ENCODE measurements at regions not wholly inside any gene's neighbourhood (a gene's known extent, or its start where the extent isn't known, plus 50 kb on each side); places are given as distances from the start of the nearest gene placed in this dataset.

DNA sequence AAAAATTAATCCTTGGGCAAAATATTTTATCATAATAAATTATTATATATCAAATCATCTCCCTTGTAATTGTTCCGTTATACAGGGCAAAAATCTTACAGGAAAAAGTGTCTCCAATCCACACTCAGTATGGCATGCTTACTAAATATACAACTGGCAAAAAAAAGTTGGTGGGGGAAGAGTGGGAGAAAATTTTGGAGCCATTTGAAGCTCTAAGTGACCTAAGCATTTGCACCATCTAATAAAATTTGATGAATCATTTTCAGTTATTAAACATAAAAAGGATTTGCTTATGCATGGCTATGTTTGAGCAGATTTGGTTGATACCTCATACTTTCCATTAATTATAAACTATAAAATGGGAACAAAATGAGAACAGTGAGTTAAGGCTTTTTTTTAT lies 68.1 kb upstream of the FAM9C start:
- TF ChIP-seq NFIC (IDR thresholded peaks at IDR 0.05; ENCODE audit: borderline replicate concordance) = no peak
- TF ChIP-seq TAF1 (IDR thresholded peaks at IDR 0.05; ENCODE audit: borderline replicate concordance, low read depth, low read length) = no peak
- TF ChIP-seq CTCF (IDR thresholded peaks at IDR 0.05) = no peak
- TF ChIP-seq POLR2AphosphoS5 (IDR thresholded peaks at IDR 0.05; ENCODE audit: low read depth, low read length) = no peak
- TF ChIP-seq FOXJ3 (CRISPR knock-in tag; IDR thresholded peaks at IDR 0.05) = no peak
- TF ChIP-seq YY1 (IDR thresholded peaks at IDR 0.05; ENCODE audit: low read depth) = no peak
- TF ChIP-seq USF1 (IDR thresholded peaks at IDR 0.05; ENCODE audit: borderline replicate concordance, low read depth) = no peak
- no peak for TF ChIP-seq EP300 (IDR thresholded peaks at IDR 0.05; ENCODE audit: borderline replicate concordance in 1 of 2, low read depth in 1 of 2, low read length in 1 of 2)
- no peak for TF ChIP-seq RAD21 (IDR thresholded peaks at IDR 0.05; ENCODE audit: low read length)
- TF ChIP-seq, protein P1, sequence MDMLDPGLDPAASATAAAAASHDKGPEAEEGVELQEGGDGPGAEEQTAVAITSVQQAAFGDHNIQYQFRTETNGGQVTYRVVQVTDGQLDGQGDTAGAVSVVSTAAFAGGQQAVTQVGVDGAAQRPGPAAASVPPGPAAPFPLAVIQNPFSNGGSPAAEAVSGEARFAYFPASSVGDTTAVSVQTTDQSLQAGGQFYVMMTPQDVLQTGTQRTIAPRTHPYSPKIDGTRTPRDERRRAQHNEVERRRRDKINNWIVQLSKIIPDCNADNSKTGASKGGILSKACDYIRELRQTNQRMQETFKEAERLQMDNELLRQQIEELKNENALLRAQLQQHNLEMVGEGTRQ (IDR thresholded peaks at IDR 0.05; ENCODE audit: borderline replicate concordance, low read depth, low read length) = no peak
- TF ChIP-seq, protein P2, sequence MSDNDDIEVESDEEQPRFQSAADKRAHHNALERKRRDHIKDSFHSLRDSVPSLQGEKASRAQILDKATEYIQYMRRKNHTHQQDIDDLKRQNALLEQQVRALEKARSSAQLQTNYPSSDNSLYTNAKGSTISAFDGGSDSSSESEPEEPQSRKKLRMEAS (IDR thresholded peaks at IDR 0.05; ENCODE audit: low read depth) = no peak
- no peak for TF ChIP-seq MXI1 (IDR thresholded peaks at IDR 0.05; ENCODE audit: low read depth, low read length)
- no peak for TF ChIP-seq TEAD4 (IDR thresholded peaks at IDR 0.05; ENCODE audit: borderline replicate concordance, insufficient read depth)
